NCI-H526 (cell line): ENCODE measurements at regions not wholly inside any gene's neighbourhood (a gene's known extent, or its start where the extent isn't known, plus 50 kb on each side); places are given as distances from the start of the nearest gene placed in this dataset.
A peak's percentile ranks its signal among the peaks of the same experiment; 100 is the strongest.
"Not testable (repeated sequence)": the region's sequence is repeated elsewhere in the genome, so short reads cannot be mapped to it uniquely, and the experiment has no call there.

ENCODE experiments used
- DNase-seq, 2 experiments: peaks; one replicate each; lab custom pipeline; 2025; lab: John Stamatoyannopoulos, UW

DNA sequence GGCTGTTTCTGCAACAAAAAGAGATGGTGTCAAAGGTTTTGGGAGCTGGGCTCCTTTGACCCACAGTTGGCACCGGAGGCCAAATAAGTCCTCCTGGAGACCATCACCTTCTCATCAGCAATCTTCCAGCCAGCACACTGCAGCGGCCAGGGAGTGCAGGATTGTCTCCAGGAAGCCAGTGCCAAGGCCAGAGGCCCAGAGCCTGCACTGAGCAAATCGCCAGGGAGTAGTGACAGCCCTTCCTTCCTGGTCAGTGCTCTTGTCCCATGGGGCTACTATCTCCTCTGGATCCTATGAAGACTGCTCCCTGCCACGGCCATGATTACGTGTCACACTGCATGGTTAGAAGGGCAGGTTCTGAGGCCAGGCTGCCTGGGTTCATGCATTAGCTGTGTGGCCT lies 134.3 kb upstream of the CRHR1 start:
- DNase-seq = no peak

DNA sequence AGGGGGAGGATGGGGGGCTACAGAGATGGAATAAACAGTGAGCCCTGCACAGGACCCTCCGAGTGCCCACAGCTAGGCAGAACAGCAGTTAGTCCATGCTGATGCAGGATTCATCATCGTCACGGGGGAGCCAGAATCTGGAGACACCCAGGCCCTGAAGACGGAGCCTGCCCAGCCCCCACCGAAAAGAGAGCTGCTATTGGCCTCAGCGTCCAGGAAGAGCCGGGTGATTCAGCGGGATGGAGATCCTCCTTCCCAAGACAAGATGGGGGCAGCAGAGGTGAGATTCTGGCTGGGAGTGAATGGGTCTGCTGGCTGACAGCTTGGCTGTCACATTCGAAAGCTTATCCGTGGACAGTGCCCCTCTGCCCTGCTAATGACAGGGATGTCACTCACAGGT lies 133.6 kb upstream of the CRHR1 start:
- no peak for DNase-seq

DNA sequence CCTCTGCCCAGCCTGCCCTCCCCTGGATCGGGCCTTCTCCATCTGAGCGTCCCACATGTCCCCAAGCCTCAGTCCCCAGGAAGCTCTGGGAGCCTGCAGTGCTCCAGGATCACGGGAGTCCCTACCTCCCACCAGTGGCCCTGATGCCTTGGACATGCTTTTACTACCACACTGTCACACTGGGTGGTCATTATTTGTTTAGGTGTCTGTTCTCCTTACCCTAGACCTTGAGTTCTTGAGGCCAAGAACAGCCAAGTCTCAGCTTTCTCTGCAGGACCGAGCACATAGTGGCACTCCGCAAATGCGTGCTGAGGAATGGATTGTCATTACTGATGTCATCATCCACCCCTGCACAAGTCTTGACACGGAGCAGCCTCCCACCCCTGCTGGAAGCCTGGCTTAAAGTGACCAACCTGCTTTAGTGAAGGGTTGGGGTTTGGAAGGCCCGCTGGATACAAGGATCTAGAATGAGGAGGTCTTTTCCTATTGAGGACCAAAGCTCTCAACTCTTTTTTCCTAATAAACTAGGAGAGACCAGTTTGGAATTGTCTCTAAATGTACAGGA lies 132.9 kb upstream of the CRHR1 start:
- no peak for DNase-seq

DNA sequence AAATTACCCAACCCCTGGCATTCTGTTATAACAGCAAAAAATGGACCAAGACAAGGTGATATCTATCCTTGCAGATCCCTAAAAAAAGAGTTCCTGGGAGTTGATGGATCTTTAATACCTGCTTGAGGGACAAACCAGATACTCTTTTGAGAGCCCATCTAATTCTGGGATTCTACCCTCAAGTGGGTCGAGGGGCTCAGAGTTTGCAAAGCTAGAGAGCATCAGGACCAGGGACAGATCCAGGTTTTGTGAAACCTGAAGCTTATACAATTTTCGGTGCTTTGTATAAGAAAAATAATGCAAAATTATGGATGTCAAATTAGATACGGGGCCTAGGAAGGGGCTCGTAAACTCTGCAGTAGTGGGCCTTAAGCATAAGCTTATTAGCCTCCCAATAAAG lies 130.5 kb upstream of the CRHR1 start:
- DNase-seq = no peak

DNA sequence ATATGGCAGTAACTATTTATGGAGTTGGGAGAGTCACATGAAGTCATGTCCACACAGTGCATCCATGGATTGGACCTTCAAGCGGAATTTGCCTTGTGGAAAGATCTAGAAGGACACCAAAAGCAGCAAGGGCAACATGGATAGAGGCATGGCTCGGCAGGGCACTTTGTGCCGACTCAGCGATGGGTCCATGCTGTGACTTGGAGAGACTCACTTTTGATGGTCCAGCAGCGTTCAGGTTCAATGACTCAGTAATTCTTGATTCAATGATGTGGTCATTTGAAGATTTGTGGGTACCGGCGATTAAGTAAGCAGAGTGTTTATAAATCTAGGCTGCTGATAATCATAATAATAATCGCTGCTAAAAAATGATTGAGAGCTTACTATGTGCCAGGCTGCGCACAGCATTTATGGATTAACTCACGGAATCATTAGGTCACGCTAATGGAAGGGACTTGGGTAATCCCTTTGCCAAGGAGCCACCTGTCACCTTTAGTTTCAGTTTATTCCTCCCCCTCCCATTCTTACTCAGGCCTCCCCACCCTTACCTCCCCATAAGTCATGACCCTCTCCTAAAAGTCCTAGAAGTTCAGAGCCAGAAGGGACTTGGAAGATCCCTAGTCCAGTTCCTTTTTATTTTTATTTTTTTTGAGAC lies 127.5 kb upstream of the CRHR1 start:
- DNase-seq = no peak

DNA sequence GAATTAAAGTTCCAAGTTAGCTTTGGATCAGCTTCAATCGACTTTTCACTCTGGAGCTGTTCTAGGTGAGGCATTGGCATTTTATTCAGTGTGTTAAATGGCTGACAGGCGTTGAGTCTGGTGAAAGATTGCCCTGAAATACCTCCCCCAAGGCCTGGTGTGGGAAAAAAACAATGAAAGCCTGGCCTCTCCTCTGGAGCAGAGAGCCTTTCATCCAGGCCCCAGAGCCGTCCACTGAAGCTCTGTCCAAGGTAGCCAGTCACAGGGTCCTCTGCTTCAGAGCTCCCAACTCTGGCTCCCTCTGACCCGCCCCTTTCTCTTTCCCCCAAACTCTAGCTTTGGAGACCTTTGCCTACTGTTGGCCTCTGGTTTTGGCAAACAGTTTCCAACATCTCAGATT lies 123.6 kb upstream of the CRHR1 start:
- DNase-seq = no peak

DNA sequence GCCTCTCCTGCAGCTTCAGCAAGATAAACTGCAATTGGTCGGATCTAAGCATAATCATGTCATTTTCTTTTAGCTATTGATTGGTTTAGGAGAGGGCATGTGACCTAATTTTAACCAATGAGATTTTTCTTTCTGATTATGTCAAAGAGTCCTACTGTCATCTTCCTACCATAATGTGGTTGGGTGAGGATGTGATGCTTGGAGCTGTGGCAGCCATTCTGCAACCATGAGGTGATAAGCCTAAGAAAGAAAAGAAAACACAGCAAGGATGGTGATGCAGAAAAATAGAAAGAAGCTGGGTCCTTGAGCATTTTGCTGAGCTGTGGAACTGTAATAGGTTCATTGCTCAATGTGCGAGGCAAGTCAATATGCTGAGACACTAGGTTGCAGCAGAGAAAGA lies 121.7 kb upstream of the CRHR1 start:
- DNase-seq = no peak

DNA sequence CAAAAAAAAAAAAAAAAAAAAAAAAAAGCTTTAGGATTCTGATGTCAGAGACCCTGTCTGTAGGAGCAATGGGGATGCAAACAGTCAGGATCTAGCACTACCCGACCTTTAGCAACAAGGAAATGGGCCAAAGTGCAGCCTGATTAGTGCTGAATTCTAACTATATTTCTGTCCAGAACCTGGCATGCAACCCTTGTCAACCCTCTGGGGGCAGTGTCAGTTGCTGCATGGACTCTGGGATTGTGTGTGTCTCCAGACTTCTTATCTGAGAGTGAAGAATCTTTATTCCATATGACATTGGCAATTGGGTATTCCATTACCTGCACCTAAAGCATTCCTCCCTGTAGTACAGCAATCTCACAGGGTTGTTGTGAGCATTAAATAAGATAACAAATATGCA lies 120.3 kb upstream of the CRHR1 start:
- DNase-seq = no peak

DNA sequence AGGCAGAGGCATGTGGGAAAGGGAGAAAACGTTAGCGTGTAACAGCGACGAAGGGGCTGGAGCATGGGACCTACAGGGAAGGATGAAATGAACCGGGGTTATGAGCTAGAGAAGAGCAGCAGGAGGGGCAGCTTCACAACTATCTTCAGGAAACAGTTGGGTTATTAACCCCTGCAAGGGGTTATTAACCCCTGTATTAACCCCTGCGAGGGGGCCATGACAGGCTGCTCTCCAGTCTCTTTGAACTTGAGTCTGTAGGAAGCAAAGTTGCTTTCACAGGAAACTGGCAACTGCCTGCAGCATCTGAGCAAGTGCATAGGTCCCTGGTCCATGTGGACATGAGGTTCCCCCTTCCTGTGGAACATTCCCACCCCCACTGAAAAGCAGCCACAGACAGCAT lies 119.2 kb upstream of the CRHR1 start:
- no peak for DNase-seq

DNA sequence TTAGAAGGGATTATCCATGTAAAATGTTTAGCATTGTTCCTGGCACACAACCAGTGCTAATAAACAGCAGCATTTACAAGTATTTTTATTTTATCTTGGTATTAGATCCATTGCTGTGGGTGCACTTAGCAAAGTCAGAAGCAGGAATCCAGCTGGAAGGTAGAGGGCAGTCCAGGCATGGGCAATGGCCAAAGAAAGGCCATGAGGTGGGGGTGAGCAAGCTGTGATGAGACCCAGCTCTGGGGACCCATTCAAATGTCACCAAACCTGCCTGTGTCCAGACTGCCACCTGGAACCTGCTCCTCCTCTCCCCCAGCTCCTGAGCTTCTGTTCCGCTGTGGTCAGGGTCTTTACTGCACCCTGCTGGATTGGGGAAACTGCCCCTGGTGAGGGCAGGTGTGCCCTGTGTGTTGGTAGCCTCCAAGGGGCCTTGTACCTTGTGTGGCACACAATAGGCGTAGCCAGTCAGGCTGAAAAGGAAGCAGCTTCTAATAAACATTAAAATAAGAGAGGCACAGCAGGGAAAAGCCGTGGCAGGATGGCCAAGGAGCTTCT lies 118.0 kb upstream of the CRHR1 start:
- DNase-seq = peak in 1 of 2 experiments; percentile 13

DNA sequence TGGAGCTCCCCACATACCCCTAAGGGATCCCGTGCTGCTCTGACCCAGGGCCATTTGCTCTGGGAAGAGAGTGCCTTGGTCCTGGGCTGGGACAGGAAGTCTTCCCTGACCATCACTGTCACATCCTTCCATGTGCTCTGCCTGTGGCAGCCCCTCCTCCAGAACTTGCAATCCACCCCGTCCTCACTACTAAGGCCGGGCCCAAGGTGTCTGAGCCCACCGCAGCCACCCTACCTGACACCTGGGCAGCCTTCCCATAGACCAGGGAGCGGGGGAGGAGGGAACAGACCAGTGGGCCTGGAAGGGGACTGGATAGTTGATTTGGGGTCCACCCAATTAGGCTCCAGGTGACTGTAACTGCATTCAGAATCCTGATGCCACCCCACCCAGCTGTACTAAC lies 117.5 kb upstream of the CRHR1 start:
- DNase-seq = no peak

DNA sequence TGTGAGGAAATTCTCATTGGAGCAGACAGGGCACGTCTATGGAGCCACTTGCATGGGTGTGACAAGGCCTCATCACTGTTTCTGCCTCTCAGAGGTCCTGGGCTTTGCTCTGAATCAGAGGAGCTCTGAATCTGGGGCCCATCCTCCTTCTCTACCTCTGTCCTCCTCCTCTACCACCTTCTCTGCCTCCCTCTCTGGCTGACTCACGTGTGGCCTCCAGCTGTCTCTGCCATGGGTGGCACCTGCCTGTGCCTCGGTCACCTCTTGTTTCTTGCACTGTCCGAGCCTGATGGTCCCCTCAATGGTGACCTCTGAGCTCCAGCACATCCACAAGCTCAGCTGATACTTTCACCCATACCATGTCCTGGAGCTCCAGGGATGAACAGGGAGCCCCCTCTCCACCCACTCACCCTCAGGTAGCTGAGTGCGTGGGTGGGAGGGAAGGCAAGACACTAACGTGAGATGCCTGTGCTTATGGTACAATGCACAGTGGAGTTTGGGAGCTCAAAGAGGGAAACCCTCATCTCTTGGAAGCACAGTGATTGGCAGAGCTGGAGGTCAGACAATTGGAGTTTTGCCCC lies 116.4 kb upstream of the CRHR1 start:
- DNase-seq = no peak

DNA sequence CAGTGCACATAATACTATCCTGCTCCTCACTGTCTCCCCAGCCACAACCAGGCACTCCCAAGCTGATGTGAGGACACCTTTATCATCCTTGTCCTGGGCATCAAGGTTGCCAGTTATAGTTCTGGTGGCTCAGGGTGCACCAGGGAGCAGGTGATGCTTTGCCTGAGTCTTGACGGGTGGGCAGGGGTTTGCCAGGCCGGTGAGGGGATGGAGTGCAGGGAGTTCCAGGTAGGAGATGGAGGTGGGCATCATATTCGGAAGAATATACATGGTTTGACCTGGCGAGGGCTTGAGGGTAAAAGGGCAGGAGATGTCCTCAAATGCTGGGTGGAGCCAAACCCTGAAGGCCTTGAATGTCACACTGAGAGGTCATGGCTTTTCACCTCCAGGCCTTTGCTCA lies 115.8 kb upstream of the CRHR1 start:
- DNase-seq = no peak

DNA sequence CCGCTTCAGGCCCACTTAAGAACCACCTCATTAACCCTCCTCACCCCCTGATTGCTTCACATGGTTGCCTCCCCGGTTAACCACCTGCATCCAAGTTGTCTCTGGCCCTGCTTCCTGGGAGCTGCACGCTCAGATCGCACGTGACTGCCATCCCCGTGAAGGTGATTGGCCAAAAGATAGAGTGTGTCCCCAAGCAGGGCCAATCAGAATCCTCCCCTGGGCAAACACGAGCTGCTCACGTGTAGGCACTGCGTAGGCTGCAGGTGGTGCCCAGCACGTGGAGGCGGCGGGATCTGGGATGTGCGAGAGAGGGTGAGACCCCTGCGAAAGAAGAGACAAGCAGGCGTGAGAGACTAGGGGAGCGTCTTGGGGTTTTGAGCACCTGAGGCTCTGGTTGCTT lies 111.8 kb upstream of the CRHR1 start:
- no peak for DNase-seq

DNA sequence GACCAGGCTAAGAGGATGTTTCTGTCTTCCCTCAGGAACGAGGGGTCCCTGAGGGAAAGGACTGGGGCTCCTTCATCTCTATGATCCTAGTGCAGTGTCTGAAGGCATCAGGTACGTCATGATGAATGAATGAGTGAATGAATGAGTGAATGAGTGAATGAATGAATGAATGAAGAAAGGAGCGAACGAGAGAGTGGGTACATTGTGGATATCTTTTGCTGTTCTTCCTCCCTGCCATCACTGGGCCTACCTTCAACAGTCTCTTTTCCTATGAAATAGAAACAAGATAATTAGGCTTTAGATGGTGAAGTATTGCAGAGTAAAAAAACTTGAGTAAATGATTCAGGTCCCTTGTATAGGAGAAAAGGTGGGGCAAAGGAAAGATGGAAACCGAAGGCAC lies 111.3 kb upstream of the CRHR1 start:
- DNase-seq = no peak

DNA sequence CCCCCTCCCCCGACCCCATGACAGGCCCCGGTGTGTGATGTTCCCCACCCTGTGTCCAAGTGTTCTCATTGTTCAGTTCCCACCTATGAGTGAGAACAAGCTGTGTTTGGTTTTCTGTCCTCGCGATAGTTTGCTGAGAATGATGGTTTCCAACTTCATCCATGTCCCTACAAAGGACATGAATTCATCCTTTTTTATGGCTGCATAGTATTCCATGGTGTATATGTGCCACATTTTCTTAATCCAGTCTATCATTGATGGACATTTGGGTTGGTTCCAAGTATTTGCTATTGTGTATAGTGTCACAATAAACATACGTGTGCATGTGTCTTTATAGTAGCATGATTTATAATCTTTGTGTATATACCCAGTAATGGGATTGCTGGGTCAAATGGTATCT lies 110.4 kb upstream of the CRHR1 start:
- DNase-seq = not testable (repeated sequence)

DNA sequence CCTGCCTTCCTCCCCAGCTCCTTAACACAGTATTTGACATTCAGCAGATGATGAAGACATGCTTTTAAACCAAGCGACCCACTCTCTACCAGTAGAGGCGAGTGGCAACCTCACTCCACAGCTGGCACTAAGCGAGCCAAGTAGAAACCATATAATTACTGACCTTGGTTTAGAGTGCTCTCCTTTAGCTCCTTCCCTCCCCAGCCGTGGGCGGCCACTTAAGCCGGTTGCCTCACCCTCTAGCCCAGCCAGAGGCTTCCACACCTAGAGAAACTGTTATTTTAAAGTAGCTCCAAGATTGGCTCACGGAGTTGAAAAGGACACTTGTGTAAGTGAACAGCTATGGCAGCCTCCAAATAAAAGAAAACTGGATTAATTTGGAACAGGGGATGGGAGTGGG lies 109.1 kb upstream of the CRHR1 start:
- no peak for DNase-seq

DNA sequence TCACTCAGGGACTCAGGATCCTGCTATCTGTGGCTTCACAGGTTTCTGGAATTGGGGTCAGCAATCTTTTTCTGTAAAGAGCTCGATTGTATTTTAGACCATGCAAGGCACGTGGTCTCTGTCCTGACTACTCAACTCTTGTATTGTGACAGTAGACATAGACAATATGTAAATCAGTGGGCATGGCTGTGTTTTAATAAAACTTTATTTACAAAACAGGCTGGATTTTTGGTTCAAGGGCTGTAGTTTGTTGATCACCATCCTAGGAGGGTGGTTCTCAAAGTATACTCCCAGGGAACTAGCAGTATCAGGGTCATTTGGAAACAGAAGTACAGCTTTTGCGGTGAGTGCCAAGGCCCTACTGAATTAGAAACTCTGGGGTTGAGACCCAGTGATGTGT lies 108.2 kb upstream of the CRHR1 start:
- no peak for DNase-seq

DNA sequence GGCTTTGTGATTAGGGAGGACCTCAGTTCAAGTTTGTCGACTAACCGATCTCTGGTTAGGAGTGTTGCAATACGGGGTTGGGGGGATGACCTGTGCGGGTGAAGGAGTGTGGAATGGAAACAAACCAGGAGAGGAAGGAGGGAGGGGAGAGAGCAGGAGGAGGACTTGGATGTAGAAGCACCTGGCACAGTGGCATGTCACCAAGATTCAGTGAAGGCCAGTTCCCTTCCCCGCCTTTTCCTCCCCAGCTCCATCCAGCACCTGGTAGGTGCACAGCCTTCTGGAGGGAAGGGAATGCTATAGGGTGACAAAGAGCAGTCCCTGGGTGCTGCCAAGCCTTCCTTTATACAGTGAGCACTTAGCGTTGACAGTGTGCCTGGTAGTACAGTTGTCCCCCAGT lies 107.4 kb upstream of the CRHR1 start:
- no peak for DNase-seq

DNA sequence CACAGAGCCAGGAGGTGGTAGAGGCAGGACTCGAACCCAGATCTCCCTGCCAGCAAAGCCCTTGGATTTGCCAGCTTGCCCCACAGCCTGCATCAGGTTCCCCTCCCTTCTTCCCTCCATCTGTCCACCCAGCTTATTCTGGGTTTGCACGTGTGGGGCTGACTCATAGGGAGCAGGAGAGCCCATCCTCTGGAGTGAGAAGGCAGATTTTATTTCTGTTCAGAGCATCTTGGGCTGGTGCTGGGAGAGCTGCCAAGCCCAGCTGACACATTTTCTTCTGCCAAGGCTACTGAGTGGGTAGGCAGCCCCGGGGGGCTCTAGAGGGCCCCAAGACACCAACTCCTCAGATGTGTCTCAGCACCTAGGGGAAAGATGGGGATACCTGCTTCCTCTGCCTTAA lies 106.3 kb upstream of the CRHR1 start:
- no peak for DNase-seq

DNA sequence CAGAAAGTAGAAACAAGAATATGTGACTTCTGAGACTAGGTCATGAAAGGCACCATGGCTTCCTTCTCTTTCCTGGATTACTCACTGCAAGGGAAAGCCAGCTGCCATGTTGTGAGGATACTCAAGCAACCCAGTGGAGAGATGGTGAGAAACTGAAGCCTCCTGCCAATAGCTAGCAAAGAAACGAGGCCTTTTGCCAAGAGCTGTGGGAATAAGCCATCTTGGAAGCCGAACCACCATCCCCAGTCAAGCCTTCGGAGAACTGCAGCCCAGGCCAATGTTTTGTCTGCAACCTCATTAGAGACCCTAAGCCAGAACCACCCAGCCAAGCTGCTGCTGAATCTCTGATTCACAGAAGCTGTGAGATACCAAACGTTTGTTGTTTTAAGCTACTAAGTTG lies 104.7 kb upstream of the CRHR1 start:
- DNase-seq = no peak

DNA sequence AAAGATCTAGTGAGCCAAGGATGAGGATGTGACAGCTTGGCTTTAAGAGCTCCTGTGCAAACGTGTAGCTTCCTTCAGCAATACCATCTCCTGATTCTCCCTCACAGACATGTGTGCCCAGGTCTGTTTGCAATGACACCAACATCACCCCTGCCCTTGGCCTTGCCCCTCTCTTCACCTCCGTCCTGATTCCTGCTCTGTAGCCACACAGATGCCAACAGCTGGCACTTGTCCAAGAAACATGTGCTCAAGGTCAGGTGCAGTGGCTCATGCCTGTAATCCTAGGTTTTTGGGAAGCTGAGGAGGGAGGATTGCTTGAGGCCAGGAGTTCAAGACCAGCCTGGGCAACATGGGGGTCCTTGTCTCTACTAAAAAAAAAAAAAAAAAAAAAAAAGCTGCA lies 103.8 kb upstream of the CRHR1 start:
- no peak for DNase-seq

DNA sequence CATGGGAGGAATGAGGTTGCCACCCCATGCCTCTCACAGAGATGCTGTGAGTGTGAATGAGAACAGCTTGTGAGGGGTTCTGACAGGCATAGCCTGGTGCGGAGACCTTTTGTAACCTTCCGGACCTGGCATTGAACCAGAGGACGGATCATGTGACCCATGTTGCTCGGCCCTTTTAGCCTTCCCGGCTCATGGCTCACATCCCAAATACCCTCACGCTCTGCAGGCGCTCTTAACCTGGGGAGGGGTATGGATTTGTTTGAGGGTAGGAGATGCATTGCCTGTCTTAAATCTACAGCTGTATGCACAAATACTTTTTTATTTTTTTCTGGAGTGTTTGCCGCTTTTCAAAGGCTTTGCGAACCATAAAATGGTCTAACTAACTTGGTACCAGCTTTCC lies 102.4 kb upstream of the CRHR1 start:
- DNase-seq = no peak

DNA sequence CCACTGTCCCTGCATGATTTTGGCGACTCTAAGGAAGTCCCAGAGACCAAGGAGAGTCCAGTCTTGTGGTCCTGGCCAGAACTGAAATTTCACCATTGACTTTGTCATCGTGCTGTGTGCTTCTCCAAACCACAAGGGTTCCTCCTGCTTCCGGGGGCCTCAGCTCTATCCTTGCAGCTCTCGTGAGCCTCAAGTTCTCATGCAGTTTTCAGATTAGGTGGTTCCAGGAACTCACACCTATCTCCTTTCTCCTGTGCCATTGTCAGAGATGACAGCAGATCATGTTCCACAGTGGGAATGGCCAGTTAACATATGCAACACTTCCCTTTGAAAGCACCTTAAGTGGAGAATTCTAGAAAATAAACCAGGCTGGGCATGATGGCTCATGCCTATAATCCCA lies 97.9 kb upstream of the CRHR1 start:
- no peak for DNase-seq
